GM03348 (cell line): ENCODE measurements at regions not wholly inside any gene's neighbourhood (a gene's known extent, or its start where the extent isn't known, plus 50 kb on each side); places are given as distances from the start of the nearest gene placed in this dataset.
"Not testable (repeated sequence)": the region's sequence is repeated elsewhere in the genome, so short reads cannot be mapped to it uniquely, and the experiment has no call there.

Experiments used
- DNase-seq: peaks from one replicate; pipeline ENCODE4 v3.0.0; 2012; ENCODE audit warnings: low spot score

DNA sequence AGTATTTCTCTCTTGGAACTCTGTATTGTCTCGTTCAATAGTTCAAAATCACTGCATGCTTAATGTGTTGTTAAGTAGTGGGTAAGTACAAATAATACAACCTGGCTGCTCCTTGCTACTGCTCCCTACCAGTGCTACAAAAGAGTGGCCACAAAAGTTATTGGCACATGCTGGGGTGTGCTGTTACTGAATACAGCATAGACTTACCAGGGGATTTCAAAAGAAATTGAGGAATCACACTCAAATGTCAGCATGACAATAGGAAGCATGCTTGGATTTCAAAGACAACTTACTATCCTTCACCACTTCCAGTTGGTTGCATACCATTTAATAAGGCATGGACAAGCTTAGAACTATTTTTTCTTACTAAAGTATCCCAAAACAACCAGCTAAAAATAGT lies 1041.3 kb upstream of the SPRY2 start:
- no peak for DNase-seq

DNA sequence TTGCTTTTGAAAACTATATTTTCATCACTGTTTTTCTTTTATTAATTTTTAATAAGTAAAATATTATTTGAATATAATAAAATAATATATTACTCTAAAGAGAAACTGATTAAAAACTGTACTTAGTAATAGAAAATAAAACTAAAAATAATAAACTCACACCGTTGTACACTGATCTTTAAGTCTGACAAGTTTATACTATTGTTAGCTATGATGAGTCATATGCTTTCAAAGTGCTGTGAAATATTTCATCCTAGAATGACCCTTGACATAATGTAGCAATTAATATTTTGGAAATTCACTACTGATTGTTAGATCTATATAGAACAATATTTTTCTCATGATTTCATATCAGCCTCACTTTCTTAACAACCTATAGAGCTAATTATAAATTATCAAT lies 1040.6 kb upstream of the SPRY2 start:
- no peak for DNase-seq

DNA sequence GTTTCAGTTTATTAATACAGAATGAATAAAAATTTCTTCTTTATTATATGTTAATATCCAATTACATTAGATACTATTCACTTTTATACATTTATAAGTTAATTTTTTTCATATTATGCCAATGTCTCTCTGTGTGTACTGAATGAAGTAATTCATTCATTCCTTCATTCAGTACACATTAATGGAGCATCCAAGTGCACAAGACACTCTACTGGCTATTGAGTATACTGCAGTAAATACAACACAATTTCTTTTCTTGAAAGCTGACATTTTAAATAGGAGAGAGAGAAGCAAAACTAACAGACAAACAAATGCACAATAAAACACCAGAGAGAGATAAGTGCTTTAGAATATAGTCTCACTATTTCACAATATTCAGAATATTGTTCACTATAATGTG lies 1038.3 kb upstream of the SPRY2 start:
- DNase-seq = no peak

DNA sequence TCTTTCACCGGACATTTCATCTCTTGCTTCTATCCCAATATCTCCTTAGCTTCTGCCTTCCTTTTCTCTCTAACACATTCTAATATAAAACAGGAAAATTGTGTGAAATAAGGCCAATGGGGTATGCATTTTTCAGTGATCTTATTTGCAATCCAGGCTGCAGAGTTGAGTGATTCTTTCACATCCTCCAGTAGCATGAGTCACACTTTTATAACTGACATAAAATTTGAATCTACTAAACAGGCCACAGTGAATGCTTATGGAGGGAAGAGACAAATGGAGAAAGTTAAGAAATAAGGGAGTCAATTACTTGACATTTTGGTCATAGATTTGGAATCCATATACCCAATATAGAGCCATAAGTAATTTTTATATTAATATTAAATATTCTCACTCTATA lies 1037.0 kb upstream of the SPRY2 start:
- no peak for DNase-seq

DNA sequence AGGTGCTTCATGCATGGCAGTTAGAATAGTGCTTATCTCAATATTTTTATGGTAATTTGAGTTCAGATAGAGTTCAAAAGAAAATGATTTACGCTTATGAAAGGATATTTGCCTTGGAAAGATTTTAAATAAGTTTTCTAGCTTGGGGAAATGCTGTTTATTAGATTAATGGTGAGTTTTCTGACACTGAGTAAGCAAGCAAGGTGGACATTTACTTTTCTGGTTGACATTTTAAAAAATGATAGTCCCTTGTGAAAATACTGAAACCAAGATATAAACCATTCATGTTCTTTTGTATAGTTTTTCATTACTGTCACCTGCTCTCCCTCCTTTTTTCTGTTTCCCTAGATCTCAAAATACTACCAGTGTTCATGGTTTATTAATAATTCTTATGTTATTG lies 1034.8 kb upstream of the SPRY2 start:
- no peak for DNase-seq

DNA sequence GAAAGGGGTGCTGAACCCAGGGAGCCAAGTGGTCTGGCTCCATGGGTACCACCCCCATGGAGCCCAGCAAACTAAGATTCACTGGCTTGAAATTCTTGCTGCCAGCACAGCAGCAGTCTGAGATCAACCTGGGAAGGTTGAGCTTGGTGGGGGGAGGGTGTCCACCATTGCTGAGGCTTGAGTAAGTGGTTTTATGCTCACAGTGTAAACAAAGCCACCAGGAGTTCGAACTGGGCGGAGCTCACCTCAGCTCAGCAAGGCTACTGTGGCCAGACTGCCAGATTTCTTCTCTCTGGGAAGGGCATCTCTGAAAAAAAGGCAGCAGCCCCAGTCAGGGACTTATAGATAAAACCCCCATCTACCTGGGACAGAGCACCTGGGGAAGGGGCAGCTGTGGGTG lies 1021.8 kb upstream of the SPRY2 start:
- DNase-seq = not testable (repeated sequence)

DNA sequence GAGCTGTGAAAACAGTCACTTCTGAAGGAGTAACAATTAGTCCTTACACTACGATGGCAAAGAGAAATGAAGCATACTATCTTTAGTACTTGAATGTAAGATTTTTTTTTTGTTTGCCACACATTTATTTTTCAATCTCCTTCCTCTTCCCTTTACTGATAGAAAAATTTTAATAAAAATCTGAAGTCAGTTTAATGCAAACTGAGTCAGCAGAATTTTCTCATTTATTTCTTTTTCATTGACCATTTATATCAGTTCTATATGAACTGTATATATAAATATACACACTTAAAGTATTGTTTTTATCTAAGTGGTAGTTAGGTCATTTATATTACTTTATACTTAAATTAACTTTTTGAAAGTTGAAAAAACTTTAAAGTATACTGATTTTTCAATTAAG lies 1009.1 kb upstream of the SPRY2 start:
- DNase-seq = no peak

DNA sequence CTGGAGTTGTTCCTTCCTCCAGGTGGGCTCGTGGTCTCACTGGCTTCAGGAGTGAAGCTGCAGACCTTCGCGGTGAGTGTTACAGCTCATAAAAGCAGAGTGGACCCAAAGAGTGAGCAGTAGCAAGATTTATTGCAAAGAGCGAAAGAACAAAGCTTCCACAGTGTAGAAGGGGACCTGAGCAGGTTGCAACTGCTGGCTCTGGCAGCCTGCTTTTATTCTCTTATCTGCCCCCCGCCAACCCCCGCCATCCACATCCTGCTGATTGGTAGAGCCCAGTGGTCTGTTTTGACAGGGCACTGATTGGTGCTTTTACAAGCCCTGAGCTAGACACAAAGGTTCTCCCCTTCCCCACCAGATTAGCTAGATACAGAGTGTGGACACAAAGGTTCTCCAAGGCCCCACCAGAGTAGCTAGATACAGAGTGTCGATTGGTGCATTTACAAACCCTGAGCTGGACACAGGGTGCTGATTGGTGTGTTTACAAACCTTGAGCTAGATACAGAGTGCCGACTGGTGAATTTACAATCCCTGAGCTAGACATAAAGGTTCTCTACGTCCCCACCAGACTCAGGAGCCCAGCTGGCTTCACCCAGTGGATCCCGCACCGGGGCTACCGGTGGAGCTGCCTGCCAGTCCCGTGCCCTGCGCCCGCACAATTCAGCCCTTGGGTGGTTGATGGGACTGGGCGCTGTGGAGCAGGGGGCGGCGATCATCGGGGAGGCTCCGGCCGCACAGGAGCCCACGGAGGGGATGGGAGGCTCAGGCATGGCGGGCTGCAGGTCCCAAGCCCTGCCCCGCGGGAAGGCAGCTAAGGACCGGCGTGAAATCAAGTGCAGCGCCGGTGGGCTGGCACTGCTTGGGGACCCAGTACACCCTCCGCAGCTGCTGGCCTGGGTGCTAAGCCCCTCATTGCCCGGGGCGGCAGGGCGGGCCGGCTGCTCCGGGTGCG lies 999.5 kb upstream of the SPRY2 start:
- DNase-seq = not testable (repeated sequence)

DNA sequence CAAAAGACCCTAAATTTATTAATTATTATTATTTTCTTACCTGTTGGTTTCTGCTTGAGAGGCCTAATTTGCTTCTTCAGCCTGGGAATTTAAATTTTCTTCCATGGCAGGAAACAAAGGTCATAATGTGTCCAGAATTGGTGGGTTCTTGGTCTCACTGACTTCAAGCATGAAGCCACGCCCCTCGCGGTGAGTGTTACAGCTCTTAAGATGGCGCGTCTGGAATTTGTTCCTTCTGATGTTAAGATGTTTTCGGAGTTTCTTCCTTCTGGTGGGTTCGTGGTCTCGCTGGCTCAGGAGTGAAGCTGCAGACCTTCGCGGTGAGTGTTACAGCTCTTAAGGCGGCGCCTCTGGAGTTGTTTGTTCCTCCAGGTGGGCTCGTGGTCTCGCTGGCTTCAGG lies 998.7 kb upstream of the SPRY2 start:
- DNase-seq = not testable (repeated sequence)

DNA sequence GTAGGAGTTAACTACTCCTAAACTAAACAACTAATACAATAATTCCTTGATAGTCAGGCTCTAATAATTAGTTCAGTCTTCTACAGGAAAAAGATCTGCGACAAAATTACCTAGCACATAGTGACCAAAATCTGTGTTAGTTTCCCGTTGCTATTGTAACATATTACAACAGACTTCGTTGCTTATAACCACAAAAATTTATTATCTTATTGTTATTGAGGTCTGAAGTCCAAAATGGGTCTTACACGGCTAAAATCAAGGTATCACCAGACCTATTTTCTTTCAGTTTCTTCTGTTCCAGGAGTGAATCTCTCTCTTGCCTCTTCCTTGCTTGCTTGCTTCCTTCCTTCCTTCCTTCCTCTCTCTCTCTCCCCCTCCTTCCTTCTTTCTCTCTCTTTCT lies 993.6 kb upstream of the SPRY2 start:
- DNase-seq = no peak

DNA sequence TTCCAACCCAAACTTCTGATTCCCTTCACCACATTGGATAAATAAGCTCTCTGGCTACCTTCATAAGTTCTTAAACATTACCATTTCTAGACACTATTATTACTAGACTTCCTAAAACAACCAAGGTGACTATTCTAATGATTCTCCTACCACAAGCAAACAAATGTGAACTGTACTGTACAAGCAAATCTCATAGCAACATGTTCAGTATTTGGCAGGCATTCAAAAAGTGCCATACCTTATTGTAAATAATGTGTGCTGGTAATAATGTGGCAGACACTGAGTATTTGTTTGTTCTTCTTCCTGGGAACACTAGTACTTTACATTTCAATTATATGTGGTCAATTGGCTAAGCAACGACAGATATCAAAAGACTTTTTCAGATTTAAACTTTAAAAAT lies 986.0 kb upstream of the SPRY2 start:
- DNase-seq = no peak

DNA sequence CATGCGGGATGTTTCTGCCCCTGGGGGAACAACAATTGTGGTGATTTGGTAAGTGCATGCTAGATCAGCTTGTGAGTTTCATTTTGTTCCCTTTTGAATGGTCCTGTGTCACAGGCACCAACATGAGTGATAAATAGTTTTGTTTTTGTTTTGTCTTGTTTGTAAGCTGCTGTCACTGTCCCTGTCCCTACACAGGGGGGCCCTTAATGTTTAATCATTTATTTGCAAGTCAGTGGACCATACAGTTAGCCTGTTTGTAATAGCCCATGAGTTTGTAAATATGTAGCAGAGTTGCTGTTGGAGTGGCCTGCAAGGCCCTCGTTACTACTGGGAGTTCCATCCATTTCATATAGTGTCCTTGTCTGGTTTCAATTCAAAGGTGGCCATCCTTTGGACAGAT lies 979.6 kb upstream of the SPRY2 start:
- no peak for DNase-seq

DNA sequence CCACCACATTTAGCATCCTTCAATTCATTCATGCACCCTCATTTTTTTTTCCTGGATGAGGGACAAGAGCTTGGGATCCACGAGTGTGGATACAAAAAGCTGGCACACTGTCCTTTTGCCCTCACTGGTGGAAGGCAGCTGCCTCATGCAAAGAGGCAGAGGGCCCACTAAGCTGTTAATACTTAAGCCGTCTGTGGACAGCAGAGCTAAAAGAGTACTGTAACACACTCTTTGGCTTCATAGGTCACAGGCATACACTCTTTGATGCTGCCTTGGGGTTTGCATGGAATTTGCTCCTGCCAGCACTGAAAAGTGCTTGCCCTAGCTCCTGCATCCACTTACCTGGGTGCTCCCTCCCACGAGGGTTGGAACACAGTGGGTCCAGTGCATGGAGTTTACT lies 978.4 kb upstream of the SPRY2 start:
- no peak for DNase-seq

DNA sequence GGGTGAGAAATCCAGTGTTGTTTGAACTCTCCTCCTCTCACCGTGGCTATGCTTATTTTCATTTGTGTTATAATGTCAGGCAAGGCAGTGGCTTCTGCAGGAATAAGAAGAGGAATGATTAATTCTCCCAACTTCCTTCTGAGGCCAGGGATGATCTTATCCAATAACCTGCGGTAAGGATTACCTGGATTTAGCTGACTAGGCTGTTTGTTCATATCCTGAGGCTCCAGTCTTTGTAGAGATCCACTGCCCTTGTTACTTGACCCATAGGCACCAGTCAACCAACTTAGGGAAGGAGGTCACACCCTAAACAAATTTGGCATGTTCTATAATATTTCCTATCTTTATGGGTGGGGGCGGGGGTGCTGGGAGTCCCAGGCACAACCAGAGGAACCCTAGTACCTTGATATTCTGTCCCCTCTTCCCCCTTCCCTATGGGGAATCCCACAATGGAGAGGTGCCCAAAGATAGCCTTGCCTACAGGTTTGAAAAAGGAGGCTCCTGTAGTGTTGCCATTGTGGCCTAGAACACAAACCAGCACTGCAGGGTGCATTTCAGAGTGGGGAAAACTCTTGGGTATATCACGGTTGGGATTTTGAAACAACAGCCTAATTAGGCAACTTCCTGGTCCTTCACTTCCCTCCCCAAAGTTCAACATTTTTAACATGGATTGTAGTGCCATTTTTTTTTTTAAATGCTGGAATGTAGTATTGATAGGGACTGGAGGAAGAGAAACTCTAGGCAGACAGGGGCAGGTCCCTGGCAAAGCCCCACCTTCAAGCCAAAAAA lies 977.5 kb upstream of the SPRY2 start:
- no peak for DNase-seq

DNA sequence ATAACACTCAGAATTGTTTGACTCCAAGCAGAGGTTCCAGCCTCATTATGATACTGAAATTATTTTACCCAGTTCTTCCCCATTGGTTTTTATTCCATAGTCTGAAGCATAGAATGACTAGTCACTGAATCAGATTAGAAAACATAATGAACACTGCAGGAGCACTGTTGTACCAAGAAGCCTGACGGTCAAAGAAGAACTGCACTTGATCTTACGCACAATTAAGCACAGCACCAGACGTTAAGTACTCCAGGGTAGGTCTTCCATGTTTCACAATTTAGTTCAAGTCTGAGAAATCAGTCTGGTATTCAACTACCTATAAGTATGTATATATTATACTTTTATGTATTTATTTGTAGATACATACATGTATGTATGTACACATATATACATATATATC lies 973.5 kb upstream of the SPRY2 start:
- no peak for DNase-seq

DNA sequence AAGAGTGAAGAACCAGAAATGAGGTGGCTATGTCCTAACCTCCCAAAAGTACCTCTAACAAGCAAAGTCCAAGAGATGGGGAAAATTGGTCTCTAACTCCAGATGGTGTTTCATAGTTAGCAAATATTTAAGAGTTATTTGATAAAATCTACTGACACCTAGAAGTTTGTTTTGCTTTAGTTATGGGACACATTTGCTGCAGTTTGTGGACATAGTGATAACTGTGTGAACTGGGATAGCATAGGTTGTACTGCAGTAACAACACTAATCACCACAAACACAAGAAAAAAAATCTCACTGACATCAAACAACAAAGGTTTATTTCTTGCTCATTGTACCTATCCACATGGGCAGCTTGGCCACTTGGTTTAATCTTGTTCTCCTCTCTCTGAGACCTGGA lies 965.0 kb upstream of the SPRY2 start:
- DNase-seq = no peak

DNA sequence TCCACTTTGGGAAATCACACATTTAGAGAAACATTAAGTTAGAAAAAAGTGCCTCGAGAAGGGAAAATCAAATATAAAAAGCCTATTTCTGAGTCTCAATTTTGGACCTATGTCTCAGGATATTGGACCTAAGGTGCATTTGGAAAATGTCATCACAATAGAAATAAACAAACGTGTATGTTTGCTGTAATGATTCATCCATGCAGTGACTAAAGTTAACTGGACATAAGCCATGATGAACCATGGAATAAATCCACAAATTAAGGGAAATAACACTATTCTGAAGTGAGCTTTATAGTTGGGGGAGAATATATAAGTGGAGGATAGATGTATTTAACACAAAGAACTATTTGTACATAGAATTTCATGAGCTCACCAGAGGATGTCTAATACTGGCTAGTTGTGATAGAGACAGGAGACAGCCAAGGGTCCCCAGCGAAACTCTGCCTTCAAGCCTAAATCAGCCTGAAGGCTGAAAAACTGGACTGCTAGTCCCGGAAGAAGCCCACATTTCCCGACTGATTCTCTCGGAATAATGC lies 963.3 kb upstream of the SPRY2 start:
- no peak for DNase-seq

DNA sequence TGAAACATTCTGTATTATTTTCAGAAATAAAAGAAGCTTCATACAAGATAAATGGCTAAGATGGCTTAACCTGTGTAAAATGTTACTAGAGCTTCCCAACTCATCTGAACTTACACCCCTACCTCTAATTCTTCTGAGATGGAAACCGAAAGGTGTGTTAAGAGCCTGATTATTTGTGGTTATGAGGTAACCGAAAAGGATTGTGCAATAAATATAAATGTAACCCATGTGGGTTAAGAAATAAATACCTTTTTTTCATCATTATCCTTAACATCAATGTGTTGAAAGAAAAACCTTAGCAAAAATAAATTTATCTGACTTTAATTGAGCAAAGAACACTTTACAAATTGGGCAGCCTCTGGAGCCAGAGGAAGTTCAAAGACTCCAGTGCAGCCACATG lies 961.8 kb upstream of the SPRY2 start:
- no peak for DNase-seq

DNA sequence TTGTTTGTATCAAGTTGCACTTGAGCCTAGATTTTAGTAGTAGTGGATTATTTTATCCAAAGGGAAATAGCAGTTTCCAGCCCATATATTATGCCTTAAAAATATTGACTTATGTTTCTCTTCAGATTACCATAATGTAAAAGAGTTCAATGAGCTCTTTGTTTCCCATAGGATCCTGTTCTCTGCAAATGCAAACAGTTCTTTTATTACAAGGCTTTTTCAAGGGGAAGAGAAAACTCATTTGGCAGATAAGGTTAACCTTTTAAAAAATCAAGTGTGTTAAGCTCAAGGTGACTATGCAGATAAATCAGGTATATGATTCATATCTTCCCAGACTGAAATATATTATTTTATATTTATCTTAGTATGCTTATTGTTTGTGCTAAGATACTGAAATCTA lies 961.2 kb upstream of the SPRY2 start:
- DNase-seq = no peak

DNA sequence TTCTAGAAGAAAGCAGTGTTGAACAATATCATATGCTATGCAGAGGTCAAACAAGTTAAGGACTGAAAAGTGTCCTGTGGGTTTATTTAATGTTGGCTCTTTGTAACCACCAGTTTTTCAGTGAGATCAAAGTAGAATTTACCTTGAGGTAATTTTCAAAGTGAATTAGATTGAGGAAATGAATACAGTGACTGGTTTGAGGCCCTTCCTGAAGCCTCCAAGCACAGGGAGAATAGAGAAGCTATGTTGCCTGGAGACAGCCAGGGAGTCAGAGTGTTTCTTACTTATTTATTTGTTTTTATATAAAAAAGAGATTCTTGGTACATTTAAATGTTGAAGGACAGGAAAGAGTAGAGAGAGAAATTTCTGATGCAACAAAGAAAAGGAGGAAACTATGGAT lies 954.3 kb upstream of the SPRY2 start:
- no peak for DNase-seq

DNA sequence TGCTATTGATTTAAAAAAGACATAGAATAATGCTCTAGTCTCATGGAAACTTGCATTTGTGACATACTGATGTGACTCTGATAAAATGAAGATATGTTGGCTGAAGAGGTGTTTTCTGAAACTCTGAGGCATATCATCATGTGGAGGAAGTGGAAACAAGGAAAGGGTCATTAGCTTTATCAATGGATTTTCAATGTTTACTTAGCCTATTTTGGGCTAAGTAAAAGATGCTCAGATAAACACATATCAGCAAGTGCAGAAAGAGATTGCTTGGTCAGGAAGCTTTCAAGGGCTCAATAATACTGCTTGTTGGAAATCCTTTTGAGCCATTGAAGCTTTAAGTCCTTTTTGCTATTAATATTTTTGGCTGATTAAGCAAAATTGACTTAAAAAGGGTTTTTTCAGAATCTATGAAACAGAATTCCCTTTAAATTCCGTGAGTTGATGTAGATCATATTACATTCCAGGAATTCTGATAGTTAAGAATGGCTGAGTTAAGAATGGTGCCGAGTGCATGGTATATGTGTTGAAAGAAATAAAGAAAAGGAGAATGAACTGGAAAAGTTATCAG lies 952.8 kb upstream of the SPRY2 start:
- no peak for DNase-seq

DNA sequence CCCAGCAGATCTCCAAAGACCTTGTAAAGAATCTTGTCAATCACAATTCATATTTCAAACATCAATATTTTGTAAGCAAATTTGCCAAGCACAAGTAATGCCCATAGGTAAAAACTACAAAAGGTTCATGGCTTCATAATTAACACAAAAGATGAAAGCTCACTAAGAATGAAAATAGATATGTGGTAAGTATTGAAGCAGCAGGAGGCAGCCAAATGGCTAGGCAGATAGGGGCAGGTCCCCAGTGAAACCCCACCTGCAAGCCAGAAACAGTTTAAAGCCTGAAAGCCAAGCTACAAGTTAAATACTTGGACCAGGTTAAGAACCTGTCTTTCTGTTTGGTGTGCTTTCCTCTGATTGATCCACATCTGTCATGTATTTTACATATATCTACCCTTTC lies 942.6 kb upstream of the SPRY2 start:
- no peak for DNase-seq

DNA sequence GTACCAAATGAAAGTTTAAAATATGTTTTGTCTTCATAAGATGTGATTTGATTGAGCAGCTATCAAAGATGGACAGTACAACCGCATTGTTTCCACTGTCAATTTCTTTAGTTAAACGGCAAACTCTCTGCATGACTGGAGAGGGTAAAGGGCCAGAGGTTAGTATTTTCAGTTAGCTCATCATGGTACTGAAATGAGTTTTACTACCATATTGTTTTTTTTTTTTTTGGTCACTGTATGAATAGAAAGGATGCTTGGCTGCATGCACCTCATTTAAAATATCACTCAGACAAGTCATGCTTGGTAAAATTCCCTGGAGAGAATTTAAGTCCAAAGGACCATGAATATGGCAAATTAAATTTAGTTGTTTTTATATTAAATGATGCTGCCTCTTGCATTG lies 942.1 kb upstream of the SPRY2 start:
- no peak for DNase-seq
